D341Med (cell line): ENCODE measurements at regions not wholly inside any gene's neighbourhood (a gene's known extent, or its start where the extent isn't known, plus 50 kb on each side); places are given as distances from the start of the nearest gene placed in this dataset.
"Not testable (repeated sequence)": the region's sequence is repeated elsewhere in the genome, so short reads cannot be mapped to it uniquely, and the experiment has no call there.

Experiments
- DNase-seq: peaks from one replicate; pipeline ENCODE4 v3.0.0; 2012; ENCODE audit warnings: low spot score

- no peak for DNase-seq
These were observed 228.9 kb downstream of the ANKRD60 start for GRCh38 chr20:57999465-58000111.

GRCh38 chr20:57998981-57999464, 229.4 kb downstream of the ANKRD60 start:
- DNase-seq: no peak

- DNase-seq: no peak
These were observed 230.2 kb downstream of the ANKRD60 start for GRCh38 chr20:57998276-57998675.

- no peak for DNase-seq
These were observed 231.2 kb downstream of the ANKRD60 start for GRCh38 chr20:57996936-57997890.

- DNase-seq: no peak
These were observed 232.0 kb downstream of the ANKRD60 start for GRCh38 chr20:57996465-57996864.

- no peak for DNase-seq
These were observed 233.0 kb downstream of the ANKRD60 start for GRCh38 chr20:57995381-57995977.

- no peak for DNase-seq
These were observed 234.6 kb downstream of the ANKRD60 start for GRCh38 chr20:57993716-57994431.

GRCh38 chr20:57991211-57991881, 237.1 kb downstream of the ANKRD60 start:
- no peak for DNase-seq

GRCh38 chr20:57990396-57990987, 238.0 kb downstream of the ANKRD60 start:
- DNase-seq: no peak

GRCh38 chr20:57988828-57989227, 239.6 kb downstream of the ANKRD60 start:
- DNase-seq: no peak

GRCh38 chr20:57988422-57988821, 240.0 kb downstream of the ANKRD60 start:
- DNase-seq: no peak

- DNase-seq: no peak
These were observed 240.8 kb downstream of the ANKRD60 start for GRCh38 chr20:57987659-57988058.

- no peak for DNase-seq
These were observed 241.8 kb downstream of the ANKRD60 start for GRCh38 chr20:57986666-57987065.

GRCh38 chr20:57985278-57985677, 243.2 kb downstream of the ANKRD60 start:
- DNase-seq: no peak

- DNase-seq: no peak
These were observed 245.4 kb downstream of the ANKRD60 start for GRCh38 chr20:57983082-57983481.

- no peak for DNase-seq
These were observed 247.9 kb downstream of the ANKRD60 start for GRCh38 chr20:57980506-57980905.

GRCh38 chr20:57977569-57977968, 250.9 kb downstream of the ANKRD60 start:
- no peak for DNase-seq

- no peak for DNase-seq
These were observed 251.3 kb downstream of the ANKRD60 start for GRCh38 chr20:57977141-57977540.

- no peak for DNase-seq
These were observed 253.6 kb downstream of the ANKRD60 start for GRCh38 chr20:57974863-57975262.

- DNase-seq: no peak
These were observed 254.6 kb downstream of the ANKRD60 start for GRCh38 chr20:57973886-57974285.

- not testable (repeated sequence) for DNase-seq
These were observed 256.9 kb downstream of the ANKRD60 start for GRCh38 chr20:57971583-57971982.
